GM18505 (cell line): ENCODE measurements at regions not wholly inside any gene's neighbourhood (a gene's known extent, or its start where the extent isn't known, plus 50 kb on each side); places are given as distances from the start of the nearest gene placed in this dataset.

ENCODE experiments used
- ATAC-seq: cut with Tn5 transposase; IDR thresholded peaks from one replicate; pipeline ENCODE4 v1.9.1; 2021; ENCODE audit not compliant: unreplicated experiment
- POLR2A ChIP-seq: IDR thresholded peaks from 4 replicates; pipeline ENCODE4 v1.6.1; 2011; ENCODE audit warnings: borderline replicate concordance; ENCODE audit not compliant: insufficient read depth, insufficient read length; ENCODE audit errors: extremely low read depth

GRCh38 chr20:52921340-52921739 lies 50.8 kb upstream of the TSHZ2 start:
- no peak for ATAC-seq
- TF ChIP-seq POLR2A, result no peak

- no peak for TF ChIP-seq POLR2A
- no peak for ATAC-seq
These were observed 53.8 kb upstream of the TSHZ2 start for GRCh38 chr20:52918311-52918710.

- TF ChIP-seq POLR2A, result no peak
- no peak for ATAC-seq
These were observed 56.6 kb upstream of the TSHZ2 start for GRCh38 chr20:52915564-52915963.

- no peak for TF ChIP-seq POLR2A
- no peak for ATAC-seq
These were observed 57.3 kb upstream of the TSHZ2 start for GRCh38 chr20:52914870-52915269.

GRCh38 chr20:52913650-52914387 lies 58.3 kb upstream of the TSHZ2 start:
- no peak for ATAC-seq
- no peak for TF ChIP-seq POLR2A

- no peak for TF ChIP-seq POLR2A
- no peak for ATAC-seq
These were observed 66.7 kb upstream of the TSHZ2 start for GRCh38 chr20:52905241-52905994.

GRCh38 chr20:52904837-52905236 lies 67.3 kb upstream of the TSHZ2 start:
- no peak for TF ChIP-seq POLR2A
- no peak for ATAC-seq

GRCh38 chr20:52899041-52899608 lies 73.0 kb upstream of the TSHZ2 start:
- ATAC-seq, result no peak
- no peak for TF ChIP-seq POLR2A

- TF ChIP-seq POLR2A, result no peak
- ATAC-seq, result no peak
These were observed 75.8 kb upstream of the TSHZ2 start for GRCh38 chr20:52896348-52896747.

GRCh38 chr20:52895701-52896100 lies 76.5 kb upstream of the TSHZ2 start:
- no peak for TF ChIP-seq POLR2A
- ATAC-seq, result no peak

GRCh38 chr20:52895235-52895634 lies 76.9 kb upstream of the TSHZ2 start:
- no peak for ATAC-seq
- no peak for TF ChIP-seq POLR2A

GRCh38 chr20:52893498-52893897 lies 78.7 kb upstream of the TSHZ2 start:
- TF ChIP-seq POLR2A, result no peak
- no peak for ATAC-seq

- no peak for TF ChIP-seq POLR2A
- no peak for ATAC-seq
These were observed 80.1 kb upstream of the TSHZ2 start for GRCh38 chr20:52892023-52892422.

GRCh38 chr20:52890130-52890529 lies 82.0 kb upstream of the TSHZ2 start:
- ATAC-seq, result no peak

More at GRCh38 chr20:52890130-52890529, 82.0 kb upstream of the TSHZ2 start:
- TF ChIP-seq POLR2A, result no peak
